CD4-positive, alpha-beta T cell (primary cell): ENCODE measurements at regions not wholly inside any gene's neighbourhood (a gene's known extent, or its start where the extent isn't known, plus 50 kb on each side); places are given as distances from the start of the nearest gene placed in this dataset.

Experiments
- ATAC-seq: fragments of 200-7000 bp; cut with Tn5 transposase; one replicate; pipeline ENCODE4 v1.10.0; 2022; ENCODE audit warnings: mild to moderate bottlenecking; ENCODE audit not compliant: poor library complexity
- CTCF ChIA-PET: fragments of 350-600 bp; sonication (Branson Sonifier 250); formaldehyde crosslinking; loops from one replicate; lab custom pipeline; 2021; ENCODE audit warnings: antibody characterized with exemption, inconsistent platforms; lab: Charles Lee
- POLR2A ChIA-PET: fragments of 350-600 bp; sonication (Branson Sonifier 250); formaldehyde crosslinking; loops from one replicate; lab custom pipeline; 2021; ENCODE audit warnings: antibody characterized with exemption, inconsistent platforms; lab: Charles Lee
- DNase-seq, 14 experiments: peaks; one replicate each; pipeline ENCODE4 v3.0.0-alpha.2; 2013 to 2020; ENCODE audit warnings: mixed read lengths in 2 of 14
- H3K27ac ChIP-seq, 2 donors: one replicate each; pipeline versions ENCODE4 v1.5.1 to v1.7.0; 2013; ENCODE audit warnings: low read length in 2 of 2, low read depth in 1 of 2, mild to moderate bottlenecking in 1 of 2
- H3K27me3 ChIP-seq, 2 experiments: 1 replicate in 1 of 2; 2 replicates in 1 of 2; pipeline versions ENCODE4 v1.6.1 to v1.7.0; 2013; ENCODE audit warnings: low read length in 2 of 2, control low read depth in 1 of 2, mild to moderate bottlenecking in 1 of 2, moderate library complexity in 1 of 2; ENCODE audit not compliant: insufficient read depth in 2 of 2, control insufficient read depth in 1 of 2
- H3K36me3 ChIP-seq: one replicate; pipeline ENCODE4 v1.6.1; 2013; ENCODE audit warnings: low read length, control low read depth; ENCODE audit not compliant: insufficient read depth
- H3K4me1 ChIP-seq: one replicate; pipeline ENCODE4 v1.6.1; 2013; ENCODE audit warnings: low read length, control low read depth; ENCODE audit not compliant: insufficient read depth
- H3K4me3 ChIP-seq: one replicate; pipeline ENCODE4 v1.5.1; 2013; ENCODE audit warnings: mild to moderate bottlenecking, low read length, moderate library complexity
- H3K9me3 ChIP-seq, 2 experiments: 1 replicate in 1 of 2; 2 replicates in 1 of 2; pipeline versions ENCODE4 v1.6.1 to v1.7.0; 2013; ENCODE audit warnings: low read length in 2 of 2, mild to moderate bottlenecking in 2 of 2, control low read depth in 1 of 2, moderate library complexity in 1 of 2; ENCODE audit not compliant: control insufficient read depth in 1 of 2, insufficient read depth in 1 of 2
- H3K27ac Mint-ChIP-seq: one replicate; pipeline ENCODE4 v1.8.0; 2020; ENCODE audit warnings: mixed read lengths
- H3K27me3 Mint-ChIP-seq: one replicate; pipeline ENCODE4 v1.8.0; 2021; ENCODE audit warnings: mixed read lengths
- H3K36me3 Mint-ChIP-seq: one replicate; pipeline ENCODE4 v1.8.0; 2021; ENCODE audit warnings: low read depth, mixed read lengths
- H3K4me1 Mint-ChIP-seq: one replicate; pipeline ENCODE4 v1.8.0; 2021; ENCODE audit warnings: low read depth, mixed read lengths
- H3K4me3 Mint-ChIP-seq: one replicate; pipeline ENCODE4 v1.8.0; 2020; ENCODE audit warnings: mild to moderate bottlenecking, mixed read lengths
- H3K9me3 Mint-ChIP-seq: one replicate; pipeline ENCODE4 v1.8.0; 2020; ENCODE audit warnings: mixed read lengths
- CTCF ChIP-seq: fragments of 200-600 bp; IDR thresholded peaks from one replicate; pipeline ENCODE4 v1.8.0; 2022; ENCODE audit warnings: antibody characterized with exemption, mild to moderate bottlenecking
- intact Hi-C, 2 experiments: fragments of 100-400 bp; cut with DNase I in 1 of 2; cut with micrococcal nuclease in 1 of 2; formaldehyde crosslinking; loops; one replicate each; pipeline versions ENCODE4 v1.15.1 to v1.9.0; 2023 to 2025; cut with DNase I, micrococcal nuclease

- no peak for ATAC-seq
- H3K36me3 Mint-ChIP-seq = no peaks in the 10 kb centered on the region
- no peak for DNase-seq
- Histone ChIP-seq H3K4me3 (no peak overlapping the region), H3K36me3 (no peaks in the 10 kb centered on the region), H3K27me3 (peaks cover 4 to 5% of the 10 kb centered on the region in 2 experiments), H3K9me3 (no peaks in the 10 kb centered on the region), H3K27ac (no peak overlapping the region), H3K4me1 (no peaks in the 10 kb centered on the region)
- intact Hi-C loops = no loop called here
- no peaks in the 10 kb centered on the region for H3K9me3 Mint-ChIP-seq
- H3K27me3 Mint-ChIP-seq = peaks cover 10% of the 10 kb centered on the region
- no peak for TF ChIP-seq CTCF
- no peak overlapping the region for H3K4me3 Mint-ChIP-seq
- CTCF ChIA-PET = no interaction called here
- no peaks in the 10 kb centered on the region for H3K4me1 Mint-ChIP-seq
- no peak overlapping the region for H3K27ac Mint-ChIP-seq
- POLR2A ChIA-PET = no interaction called here
Observed at GRCh38 chr13:97559981-97560380, 126.0 kb downstream of the RAP2A start.

- Mint-ChIP-seq H3K4me1 (no peaks in the 10 kb centered on the region), H3K4me3 (no peak overlapping the region), H3K9me3 (no peaks in the 10 kb centered on the region), H3K36me3 (no peaks in the 10 kb centered on the region), H3K27me3 (peaks cover 22% of the 10 kb centered on the region), H3K27ac (no peak overlapping the region)
- no peaks in the 10 kb centered on the region for H3K4me1 ChIP-seq
- H3K27me3 ChIP-seq = peaks cover 4 to 5% of the 10 kb centered on the region in 2 experiments
- POLR2A ChIA-PET = no interaction called here
- H3K4me3 ChIP-seq = no peak overlapping the region
- H3K9me3 ChIP-seq = no peaks in the 10 kb centered on the region
- no peak for DNase-seq
- no peaks in the 10 kb centered on the region for H3K36me3 ChIP-seq
- H3K27ac ChIP-seq = no peak overlapping the region
- intact Hi-C loops = no loop called here
- ATAC-seq = no peak
- CTCF ChIA-PET = no interaction called here
- no peak for TF ChIP-seq CTCF
Observed at GRCh38 chr13:97561182-97561581, 127.2 kb downstream of the RAP2A start.

GRCh38 chr13:97562962-97563361 lies 129.0 kb downstream of the RAP2A start:
- intact Hi-C loops = no loop called here
- Histone ChIP-seq H3K4me1 (no peaks in the 10 kb centered on the region), H3K27ac (no peak overlapping the region), H3K36me3 (no peaks in the 10 kb centered on the region), H3K27me3 (peaks cover 4 to 11% of the 10 kb centered on the region in 2 experiments), H3K9me3 (no peaks in the 10 kb centered on the region), H3K4me3 (no peak overlapping the region)
- no peak for TF ChIP-seq CTCF
- no peak overlapping the region for H3K4me3 Mint-ChIP-seq
- no peaks in the 10 kb centered on the region for H3K9me3 Mint-ChIP-seq
- no peak for DNase-seq
- no peaks in the 10 kb centered on the region for H3K4me1 Mint-ChIP-seq
- POLR2A ChIA-PET = no interaction called here
- peaks cover 31% of the 10 kb centered on the region for H3K27me3 Mint-ChIP-seq
- no peak overlapping the region for H3K27ac Mint-ChIP-seq
- no peak for ATAC-seq
- no peaks in the 10 kb centered on the region for H3K36me3 Mint-ChIP-seq
- CTCF ChIA-PET = no interaction called here
